Prostate gland (tissue), 2 donors: ENCODE measurements at regions not wholly inside any gene's neighbourhood (a gene's known extent, or its start where the extent isn't known, plus 50 kb on each side); places are given as distances from the start of the nearest gene placed in this dataset.

Source experiments
- POLR2A ChIP-seq: fragments of 450-650 bp; IDR thresholded peaks from one replicate; pipeline ENCODE4 v1.6.1; 2016; ENCODE audit warnings: antibody characterized with exemption, mild to moderate bottlenecking
- POLR2AphosphoS5 ChIP-seq: sonication (generic); formaldehyde crosslinking; IDR thresholded peaks from one replicate; pipeline ENCODE4 v1.6.1; 2017; ENCODE audit warnings: antibody characterized with exemption
- TF ChIP-seq, protein P1 (sequence below), 4 experiments: fragments of 200-600 bp in 2 of 4; fragments of 450-650 bp in 2 of 4; sonication (generic) in 2 of 4; IDR thresholded peaks; 1 replicate in 3 of 4; 2 replicates in 1 of 4; pipeline ENCODE4 v1.5.1; 2016 to 2019; ENCODE audit warnings: antibody characterized with exemption in 4 of 4, mild to moderate bottlenecking in 2 of 4, moderate library complexity in 2 of 4

GRCh38 chr1:181142096-181142958, 53.8 kb downstream of the IER5 start:
- TF ChIP-seq POLR2A, result no peak
- TF ChIP-seq, protein P1, sequence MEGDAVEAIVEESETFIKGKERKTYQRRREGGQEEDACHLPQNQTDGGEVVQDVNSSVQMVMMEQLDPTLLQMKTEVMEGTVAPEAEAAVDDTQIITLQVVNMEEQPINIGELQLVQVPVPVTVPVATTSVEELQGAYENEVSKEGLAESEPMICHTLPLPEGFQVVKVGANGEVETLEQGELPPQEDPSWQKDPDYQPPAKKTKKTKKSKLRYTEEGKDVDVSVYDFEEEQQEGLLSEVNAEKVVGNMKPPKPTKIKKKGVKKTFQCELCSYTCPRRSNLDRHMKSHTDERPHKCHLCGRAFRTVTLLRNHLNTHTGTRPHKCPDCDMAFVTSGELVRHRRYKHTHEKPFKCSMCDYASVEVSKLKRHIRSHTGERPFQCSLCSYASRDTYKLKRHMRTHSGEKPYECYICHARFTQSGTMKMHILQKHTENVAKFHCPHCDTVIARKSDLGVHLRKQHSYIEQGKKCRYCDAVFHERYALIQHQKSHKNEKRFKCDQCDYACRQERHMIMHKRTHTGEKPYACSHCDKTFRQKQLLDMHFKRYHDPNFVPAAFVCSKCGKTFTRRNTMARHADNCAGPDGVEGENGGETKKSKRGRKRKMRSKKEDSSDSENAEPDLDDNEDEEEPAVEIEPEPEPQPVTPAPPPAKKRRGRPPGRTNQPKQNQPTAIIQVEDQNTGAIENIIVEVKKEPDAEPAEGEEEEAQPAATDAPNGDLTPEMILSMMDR (IDR thresholded peaks at IDR 0.05), result peak; percentile 95 to 99 (median 98)
- TF ChIP-seq POLR2AphosphoS5, result peak; percentile 51
